Mesenchymal stem cell (in vitro differentiated cells and primary cell): ENCODE measurements at regions not wholly inside any gene's neighbourhood (a gene's known extent, or its start where the extent isn't known, plus 50 kb on each side); places are given as distances from the start of the nearest gene placed in this dataset.

Experiments
- DNase-seq: peaks from one replicate; pipeline ENCODE4 v3.0.0-alpha.2; 2013
- H2AFZ ChIP-seq: one replicate; pipeline ENCODE4 v1.6.1; 2013; ENCODE audit warnings: low read depth, mild to moderate bottlenecking, control low read depth, inconsistent platforms, low read length, moderate library complexity
- H2AK5ac ChIP-seq: 2 replicates; pipeline ENCODE4 v1.6.1; 2013; ENCODE audit warnings: low read length, moderate library complexity, mild to moderate bottlenecking, inconsistent platforms; ENCODE audit not compliant: severe bottlenecking
- H2BK120ac ChIP-seq: one replicate; pipeline ENCODE4 v1.6.1; 2013; ENCODE audit warnings: low read depth, mild to moderate bottlenecking, inconsistent platforms, low read length, moderate library complexity
- H2BK12ac ChIP-seq, 2 experiments: one replicate each; pipeline ENCODE4 v1.6.1; 2013; ENCODE audit warnings: inconsistent platforms in 2 of 2, low read length in 2 of 2, mild to moderate bottlenecking in 2 of 2, moderate library complexity in 2 of 2, control low read depth in 1 of 2
- H2BK15ac ChIP-seq: one replicate; pipeline ENCODE4 v1.6.1; 2013; ENCODE audit warnings: mild to moderate bottlenecking, low read depth, inconsistent platforms; ENCODE audit not compliant: poor library complexity, severe bottlenecking
- H2BK5ac ChIP-seq: 2 replicates; pipeline ENCODE4 v1.6.1; 2013; ENCODE audit warnings: low read depth, mild to moderate bottlenecking, low read length, control low read depth, inconsistent platforms; ENCODE audit not compliant: poor library complexity, severe bottlenecking
- H3K14ac ChIP-seq, 2 experiments: one replicate each; pipeline ENCODE4 v1.6.1; 2013; ENCODE audit warnings: inconsistent platforms in 2 of 2, low read length in 2 of 2, control low read depth in 1 of 2, mild to moderate bottlenecking in 1 of 2, moderate library complexity in 1 of 2
- H3K18ac ChIP-seq, 2 experiments: one replicate each; pipeline ENCODE4 v1.6.1; 2013; ENCODE audit warnings: inconsistent platforms in 2 of 2, low read length in 2 of 2, control low read depth in 1 of 2, low read depth in 1 of 2, mild to moderate bottlenecking in 1 of 2
- H3K23ac ChIP-seq, 2 experiments: one replicate each; pipeline ENCODE4 v1.6.1; 2013; ENCODE audit warnings: inconsistent platforms in 2 of 2, low read length in 2 of 2, mild to moderate bottlenecking in 2 of 2, moderate library complexity in 2 of 2, control low read depth in 1 of 2
- H3K27ac ChIP-seq: 2 replicates; pipeline ENCODE4 v1.5.1; 2013; ENCODE audit warnings: mild to moderate bottlenecking, moderate library complexity, low read length, control low read depth, inconsistent platforms; ENCODE audit not compliant: poor library complexity, severe bottlenecking
- H3K27me3 ChIP-seq, 2 experiments: 2 replicates each; pipeline versions ENCODE4 v1.6.1 to v1.7.0; 2013; ENCODE audit warnings: low read length in 2 of 2, mild to moderate bottlenecking in 2 of 2, moderate library complexity in 2 of 2, control low read depth in 1 of 2, inconsistent platforms in 1 of 2; ENCODE audit not compliant: control insufficient read depth in 1 of 2, insufficient read depth in 1 of 2
- H3K36me3 ChIP-seq, 2 experiments: 2 replicates each; pipeline versions ENCODE4 v1.6.1 to v1.7.0; 2013; ENCODE audit warnings: low read length in 2 of 2, control low read depth in 1 of 2, inconsistent platforms in 1 of 2, low read depth in 1 of 2, mild to moderate bottlenecking in 1 of 2; ENCODE audit not compliant: insufficient read depth in 2 of 2, control insufficient read depth in 1 of 2
- H3K4ac ChIP-seq, 2 experiments: one replicate each; pipeline ENCODE4 v1.6.1; 2013; ENCODE audit warnings: inconsistent platforms in 2 of 2, low read length in 2 of 2, mild to moderate bottlenecking in 2 of 2, moderate library complexity in 2 of 2, control low read depth in 1 of 2, low read depth in 1 of 2
- H3K4me1 ChIP-seq: 2 replicates; pipeline ENCODE4 v1.6.1; 2013; ENCODE audit warnings: low read depth, low read length, control low read depth; ENCODE audit not compliant: control insufficient read depth, insufficient read depth
- H3K4me2 ChIP-seq: 2 replicates; pipeline ENCODE4 v1.6.1; 2013; ENCODE audit warnings: low read length, mild to moderate bottlenecking, inconsistent platforms; ENCODE audit not compliant: poor library complexity, severe bottlenecking
- H3K4me3 ChIP-seq, 2 experiments: 2 replicates each; pipeline versions ENCODE4 v1.5.1 to v1.7.0; 2013; ENCODE audit warnings: low read length in 2 of 2, mild to moderate bottlenecking in 2 of 2, control low read depth in 1 of 2, low read depth in 1 of 2; ENCODE audit not compliant: insufficient read depth in 1 of 2
- H3K79me1 ChIP-seq: replicated peaks from 2 replicates; pipeline ENCODE4 v1.6.1; 2013; ENCODE audit warnings: mild to moderate bottlenecking, control low read depth, low read length, inconsistent platforms; ENCODE audit not compliant: poor library complexity, severe bottlenecking
- H3K9ac ChIP-seq: 2 replicates; pipeline ENCODE4 v1.7.0; 2013; ENCODE audit warnings: mild to moderate bottlenecking, low read length, moderate library complexity
- H3K9me3 ChIP-seq: 2 replicates; pipeline ENCODE4 v1.7.0; 2013; ENCODE audit warnings: mild to moderate bottlenecking, low read length; ENCODE audit not compliant: control insufficient read depth
- H4K8ac ChIP-seq: one replicate; pipeline ENCODE4 v1.6.1; 2013; ENCODE audit warnings: inconsistent platforms, mild to moderate bottlenecking, low read length, moderate library complexity
- H4K91ac ChIP-seq: one replicate; pipeline ENCODE4 v1.6.1; 2013; ENCODE audit warnings: mild to moderate bottlenecking, low read length, inconsistent platforms
- WGBS: methylation state at CpG from one replicate; pipeline ENCODE4 v1.1.7; 2013; ENCODE audit warnings: mixed read lengths; 5-methylcytosine and 5-hydroxymethylcytosine counted together

DNA sequence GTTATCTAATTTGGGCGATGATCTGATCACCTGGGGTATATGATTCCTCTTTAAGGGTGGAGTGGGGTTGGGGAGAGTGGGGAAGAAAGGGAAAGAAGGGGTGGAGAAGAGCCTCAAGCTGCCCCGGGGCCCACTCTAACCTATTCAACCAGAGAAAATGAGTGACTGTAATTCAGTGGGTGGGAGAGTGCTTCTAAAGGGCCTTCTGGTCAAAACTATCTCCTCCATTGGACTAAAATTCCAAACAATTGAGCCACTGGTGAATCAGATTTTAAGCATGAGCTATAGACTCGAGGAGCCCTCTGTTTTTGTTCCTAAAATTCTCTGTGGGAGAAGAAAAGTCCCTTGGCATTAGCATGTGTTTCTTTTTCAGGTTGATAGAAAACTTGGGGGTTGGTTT lies 296.8 kb downstream of the CLIC5 start:
- Histone ChIP-seq H2BK12ac (no peak overlapping the region), H4K8ac (no peak overlapping the region), H3K4me3 (no peak overlapping the region), H3K4me1 (peaks cover 9% of the 10 kb centered on the region), H4K91ac (no peak overlapping the region), H3K27ac (no peak overlapping the region), H3K9ac (no peak overlapping the region), H2BK120ac (no peak overlapping the region), H3K79me1 (no peaks in the 10 kb centered on the region), H2BK5ac (no peak overlapping the region), H3K9me3 (peaks cover 4% of the 10 kb centered on the region), H3K23ac (no peak overlapping the region), H3K18ac (no peak overlapping the region), H2AK5ac (no peak overlapping the region), H3K4me2 (no peak overlapping the region), H2BK15ac (no peak overlapping the region), H2AFZ (no peak overlapping the region), H3K27me3 (no peaks in the 10 kb centered on the region), H3K4ac (no peak overlapping the region), H3K36me3 (no peaks in the 10 kb centered on the region), H3K14ac (no peak overlapping the region)
- DNase-seq, result no peak
- WGBS, result 59% methylated on average over 3 of the region's 3 CpGs

DNA sequence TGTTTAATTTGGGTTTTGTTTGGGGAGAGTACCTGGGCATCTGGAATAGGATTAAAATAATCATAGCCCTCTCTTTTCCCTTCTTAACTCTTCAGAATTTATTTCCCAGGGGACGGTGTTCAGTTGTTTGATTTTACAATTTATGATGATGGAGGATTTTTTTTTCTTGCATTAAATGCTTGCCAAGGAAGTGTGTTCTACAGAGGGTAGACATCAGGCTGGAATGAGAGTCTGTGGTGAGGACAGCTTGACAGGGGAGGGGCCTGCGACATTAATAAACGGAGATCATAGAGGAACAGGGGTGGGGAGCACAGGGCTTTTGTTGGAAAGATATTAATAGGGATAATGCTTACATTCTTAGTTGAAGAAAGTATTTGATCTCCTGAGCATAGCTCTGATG lies 297.5 kb downstream of the CLIC5 start:
- Histone ChIP-seq H3K27ac (no peak overlapping the region), H3K4ac (no peak overlapping the region), H3K4me2 (no peak overlapping the region), H3K23ac (no peak overlapping the region), H3K4me1 (peaks cover 10% of the 10 kb centered on the region), H3K79me1 (no peaks in the 10 kb centered on the region), H4K8ac (no peak overlapping the region), H3K9me3 (peaks cover 3% of the 10 kb centered on the region), H4K91ac (no peak overlapping the region), H2BK120ac (no peak overlapping the region), H2AK5ac (no peak overlapping the region), H2AFZ (no peak overlapping the region), H3K4me3 (no peak overlapping the region), H3K9ac (no peak overlapping the region), H2BK15ac (no peak overlapping the region), H2BK12ac (no peak overlapping the region), H2BK5ac (no peak overlapping the region), H3K36me3 (no peaks in the 10 kb centered on the region), H3K27me3 (no peaks in the 10 kb centered on the region), H3K18ac (no peak overlapping the region), H3K14ac (no peak overlapping the region)
- DNase-seq, result no peak
- WGBS, result 98% methylated on average over 3 of the region's 3 CpGs

DNA sequence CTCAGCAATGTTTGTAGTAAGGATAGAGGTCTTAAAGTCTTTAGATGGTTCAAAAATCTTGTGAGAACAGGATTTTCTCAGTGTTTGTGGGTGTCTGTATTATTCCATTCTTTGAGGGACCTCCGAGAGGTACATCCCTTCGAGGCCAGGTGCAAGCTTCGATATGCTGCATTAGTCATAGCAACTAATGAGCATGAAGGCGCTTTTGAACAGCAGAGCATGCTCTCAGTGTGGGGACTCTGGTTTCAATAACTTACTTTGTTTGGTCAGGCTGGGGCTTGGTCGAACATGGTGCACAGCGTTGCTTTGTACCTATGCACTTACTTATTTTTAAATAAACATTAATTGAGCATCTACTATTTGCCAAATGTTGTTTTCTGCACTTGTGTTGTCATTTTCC lies 297.9 kb downstream of the CLIC5 start:
- 93% methylated on average over 4 of the region's 6 CpGs for WGBS

DNA sequence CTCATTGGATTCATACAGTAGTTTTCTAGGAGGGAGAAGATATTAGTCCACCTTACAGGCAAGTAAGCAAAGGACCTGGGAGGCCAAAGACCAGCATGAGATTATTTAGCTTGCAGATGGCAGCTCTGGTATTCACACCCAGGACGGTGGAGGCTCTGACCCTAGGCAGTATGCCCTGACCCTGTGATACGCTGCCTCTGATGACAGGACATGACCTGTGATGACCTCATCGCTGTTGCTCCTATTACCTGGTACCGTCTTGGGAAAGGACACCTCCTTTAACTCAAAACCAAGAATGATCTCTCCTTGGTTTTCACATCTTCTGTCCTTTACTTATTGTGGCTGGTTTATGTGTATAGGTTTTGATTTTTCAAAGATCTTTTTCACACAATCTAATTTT lies 298.6 kb downstream of the CLIC5 start:
- Histone ChIP-seq H3K4ac (no peak overlapping the region), H3K9me3 (no peaks in the 10 kb centered on the region), H2AK5ac (no peak overlapping the region), H3K4me2 (no peak overlapping the region), H3K18ac (no peak overlapping the region), H3K27ac (no peak overlapping the region), H2BK5ac (no peak overlapping the region), H2AFZ (no peak overlapping the region), H2BK120ac (no peak overlapping the region), H2BK15ac (no peak overlapping the region), H3K36me3 (no peaks in the 10 kb centered on the region), H4K91ac (no peak overlapping the region), H3K4me3 (no peak overlapping the region), H3K4me1 (peaks cover 10% of the 10 kb centered on the region), H3K14ac (no peak overlapping the region), H3K23ac (no peak overlapping the region), H3K9ac (no peak overlapping the region), H2BK12ac (no peak overlapping the region), H4K8ac (no peak overlapping the region), H3K79me1 (no peaks in the 10 kb centered on the region), H3K27me3 (no peaks in the 10 kb centered on the region)
- DNase-seq, result no peak
- 84% methylated on average over 2 of the region's 4 CpGs for WGBS

More for the DNA sequence above, 297.9 kb downstream of the CLIC5 start:
- H3K36me3 ChIP-seq, result no peaks in the 10 kb centered on the region
- no peaks in the 10 kb centered on the region for H3K27me3 ChIP-seq
- no peak overlapping the region for H3K4me3 ChIP-seq
- DNase-seq, result no peak
- no peak overlapping the region for H3K14ac ChIP-seq
- no peak overlapping the region for H3K4me2 ChIP-seq
- peaks cover 10% of the 10 kb centered on the region for H3K4me1 ChIP-seq
- no peak overlapping the region for H3K27ac ChIP-seq
- no peak overlapping the region for H2BK120ac ChIP-seq
- H3K4ac ChIP-seq, result no peak overlapping the region
- no peak overlapping the region for H2BK5ac ChIP-seq
- H3K9ac ChIP-seq, result no peak overlapping the region
- H4K91ac ChIP-seq, result no peak overlapping the region
- H2BK12ac ChIP-seq, result no peak overlapping the region
- H2AK5ac ChIP-seq, result no peak overlapping the region
- H3K18ac ChIP-seq, result no peak overlapping the region
- no peak overlapping the region for H2BK15ac ChIP-seq
- H3K23ac ChIP-seq, result no peak overlapping the region
- H2AFZ ChIP-seq, result no peak overlapping the region
- no peak overlapping the region for H4K8ac ChIP-seq
- no peaks in the 10 kb centered on the region for H3K9me3 ChIP-seq
- H3K79me1 ChIP-seq, result no peaks in the 10 kb centered on the region
